ENCODE measurements at regions not wholly inside any gene's neighbourhood (a gene's known extent, or its start where the extent isn't known, plus 50 kb on each side); places are given as distances from the start of the nearest gene placed in this dataset.

DNA sequence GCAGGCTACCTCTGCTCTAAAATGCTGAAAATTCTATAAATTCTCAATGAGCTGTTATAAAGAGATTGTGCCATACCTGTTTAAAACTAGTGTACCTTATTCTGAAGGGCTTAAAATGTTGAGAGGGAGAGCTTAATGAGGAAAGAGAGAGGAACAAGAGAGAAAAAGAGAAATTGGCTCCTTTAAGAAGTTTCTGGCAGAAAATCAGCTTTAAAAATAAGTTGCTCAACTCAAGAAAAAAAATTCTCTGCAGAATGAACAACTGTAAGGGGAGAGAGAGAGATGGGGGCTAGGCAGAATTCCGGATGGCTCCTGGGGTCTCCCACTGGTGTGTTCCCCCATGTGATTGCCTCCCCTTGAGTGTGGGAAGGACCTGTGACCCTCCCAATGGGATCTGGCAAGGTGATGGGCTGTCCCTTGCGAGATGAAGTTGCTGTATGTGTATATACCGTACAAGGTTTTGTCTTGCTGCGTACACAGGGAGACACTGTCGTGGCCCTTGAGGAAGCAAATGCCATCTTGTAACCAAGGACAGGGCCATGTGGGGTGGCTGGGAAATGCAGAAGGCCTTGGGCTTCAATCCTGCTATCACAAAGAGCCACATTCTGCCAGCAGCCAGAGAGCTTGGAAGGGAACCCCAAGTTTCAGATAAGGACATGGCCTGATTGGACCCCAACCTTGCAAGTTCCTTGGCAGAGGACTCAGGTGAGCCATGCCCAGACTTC lies 64.3 kb upstream of the S1PR3 start:
- no peak for DNase-seq (ENCODE audit: low read depth in 2 of 2)

DNA sequence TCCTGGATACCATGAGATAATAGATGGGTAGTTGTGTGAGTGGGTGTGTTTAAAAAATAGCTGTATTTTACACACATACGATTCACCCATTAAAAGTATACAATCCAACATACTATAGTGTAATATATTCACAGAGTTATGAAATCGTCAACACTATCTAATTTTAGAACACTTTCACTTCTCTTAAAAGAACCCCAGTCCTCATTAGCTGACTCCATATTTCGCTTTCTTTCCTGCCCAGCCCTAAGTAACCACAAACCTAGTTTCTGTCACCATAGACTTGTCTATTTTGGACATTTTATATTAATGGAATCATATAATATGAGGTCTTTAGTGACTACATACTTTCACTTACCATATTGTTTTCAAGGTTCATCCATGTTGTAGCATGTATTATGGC lies 63.8 kb upstream of the S1PR3 start:
- no peak for DNase-seq (ENCODE audit: low read depth in 2 of 2)

DNA sequence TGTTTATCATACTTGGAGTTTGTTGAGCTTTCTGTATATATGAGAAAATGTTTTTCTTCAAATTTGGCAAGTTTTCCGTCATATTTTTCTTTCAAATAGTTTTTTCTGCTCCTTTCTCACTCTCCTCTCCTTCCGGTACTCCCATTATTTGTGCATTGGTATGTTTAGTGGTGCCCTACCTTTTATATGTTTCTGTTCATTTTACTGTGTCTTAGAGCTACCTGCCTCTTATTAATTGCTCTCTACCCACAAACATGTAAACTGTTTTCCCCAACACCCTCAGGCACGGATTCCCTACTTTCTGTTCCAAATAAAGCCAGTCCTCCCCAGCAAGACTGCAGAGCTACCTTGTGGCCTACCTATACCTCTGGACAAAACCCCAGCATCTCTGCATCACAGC lies 60.6 kb upstream of the S1PR3 start:
- DNase-seq (ENCODE audit: low read depth in 2 of 2): no peak

DNA sequence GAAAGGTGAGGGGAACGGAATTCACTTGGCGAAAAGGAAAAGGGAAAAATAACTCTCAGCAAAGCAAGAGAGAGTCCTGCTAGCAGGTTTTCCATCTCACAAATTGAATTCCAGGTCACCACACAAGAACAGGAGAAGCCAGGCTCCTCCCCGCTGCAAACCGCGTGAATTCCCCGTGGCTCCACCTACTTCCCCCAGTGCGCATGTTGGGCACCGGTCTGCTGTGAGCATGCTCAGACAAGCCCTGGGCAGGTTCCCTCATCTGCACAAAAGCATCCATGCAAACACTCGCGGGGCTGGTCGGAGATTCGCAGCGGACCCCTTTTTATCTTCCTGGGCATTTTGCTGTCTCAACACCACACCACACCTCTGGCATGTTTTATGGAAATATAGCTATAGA lies 58.5 kb upstream of the S1PR3 start:
- DNase-seq (ENCODE audit: low read depth in 2 of 2): no peak

DNA sequence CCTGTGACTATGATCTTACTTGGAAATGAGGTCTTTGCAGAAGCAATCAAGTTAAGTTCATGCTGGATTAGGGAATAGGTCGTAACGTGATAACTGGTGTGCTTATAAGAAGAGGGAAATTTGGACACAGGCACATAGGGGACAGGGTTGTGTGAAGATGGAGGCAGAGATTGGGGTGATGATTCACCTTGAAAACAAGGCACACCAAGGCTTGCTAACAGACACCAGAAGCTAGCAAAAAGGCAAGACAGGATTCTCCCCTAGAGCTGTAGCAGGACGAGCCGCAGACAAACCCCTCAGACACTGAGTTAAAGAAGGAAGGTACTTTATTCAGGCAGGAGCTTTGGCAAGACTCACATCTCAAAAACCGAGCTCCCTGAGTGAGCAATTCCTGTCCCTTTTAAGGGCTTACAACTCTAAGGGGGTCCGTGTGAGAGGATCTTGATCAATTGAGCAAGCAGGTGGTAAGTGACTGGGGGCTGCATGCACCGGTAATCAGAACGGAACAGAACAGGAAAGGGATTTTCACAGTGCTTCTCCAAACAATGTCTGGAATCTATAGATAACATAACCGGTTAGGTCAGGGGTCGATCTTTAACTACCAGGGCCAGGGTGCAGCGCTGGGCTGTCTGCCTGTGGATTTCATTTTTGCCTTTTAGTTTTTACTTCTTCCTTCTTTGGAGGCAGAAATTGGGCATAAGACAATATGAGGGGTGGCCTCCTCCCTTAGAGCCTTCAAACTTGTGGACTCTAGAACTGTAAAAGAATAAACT lies 57.5 kb upstream of the S1PR3 start:
- DNase-seq (ENCODE audit: low read depth in 2 of 2): no peak

DNA sequence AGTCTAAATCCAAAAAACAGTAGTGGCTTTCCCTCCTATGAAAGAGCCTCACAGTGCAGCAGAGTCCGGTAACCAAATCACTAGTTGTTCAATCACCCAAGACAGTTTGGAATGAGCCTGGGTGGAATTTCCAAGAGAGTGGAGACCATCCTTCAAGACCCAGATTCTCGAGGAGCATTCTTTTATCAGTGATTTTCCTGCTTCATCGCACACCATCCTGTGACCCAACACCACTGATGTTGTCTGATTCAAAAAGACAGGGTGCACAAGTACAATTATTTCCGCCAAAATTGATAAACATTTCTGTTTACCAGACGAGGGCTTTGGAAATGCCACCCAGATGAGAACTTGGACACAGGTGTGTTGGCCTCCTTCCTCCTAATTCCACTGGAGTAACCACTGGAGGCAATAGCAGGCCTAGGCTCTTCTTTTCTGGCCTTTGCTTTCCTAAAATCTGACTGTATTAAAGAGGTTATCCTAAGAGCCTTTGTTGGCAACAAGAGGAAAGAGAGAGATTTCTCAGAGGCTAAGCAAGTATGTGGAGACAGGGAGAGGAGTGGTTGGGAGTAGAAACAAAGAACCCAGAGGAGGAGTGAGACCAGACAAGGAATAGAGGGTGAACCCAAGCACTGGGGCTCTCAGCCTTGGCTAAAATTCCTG lies 56.3 kb upstream of the S1PR3 start:
- DNase-seq (ENCODE audit: low read depth in 2 of 2): no peak

DNA sequence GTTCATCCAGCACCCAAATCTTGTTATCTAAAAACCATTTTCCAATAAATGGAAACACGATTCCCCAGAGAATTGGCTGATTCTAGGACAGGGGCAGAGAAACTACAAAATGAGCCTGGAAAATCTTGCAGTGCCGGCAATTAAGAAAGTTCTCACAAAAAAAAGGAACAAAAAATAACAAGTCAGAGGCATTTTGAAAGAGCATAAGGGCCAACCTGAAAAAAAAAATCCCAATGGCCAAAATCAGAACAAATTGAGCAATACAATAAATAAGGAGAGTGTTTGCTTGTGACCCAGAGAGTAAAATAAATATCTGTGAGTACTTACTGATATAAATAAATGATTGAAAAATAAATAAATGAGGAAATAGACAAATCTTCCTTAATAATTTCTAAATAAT lies 55.1 kb upstream of the S1PR3 start:
- no peak for DNase-seq (ENCODE audit: low read depth in 2 of 2)

DNA sequence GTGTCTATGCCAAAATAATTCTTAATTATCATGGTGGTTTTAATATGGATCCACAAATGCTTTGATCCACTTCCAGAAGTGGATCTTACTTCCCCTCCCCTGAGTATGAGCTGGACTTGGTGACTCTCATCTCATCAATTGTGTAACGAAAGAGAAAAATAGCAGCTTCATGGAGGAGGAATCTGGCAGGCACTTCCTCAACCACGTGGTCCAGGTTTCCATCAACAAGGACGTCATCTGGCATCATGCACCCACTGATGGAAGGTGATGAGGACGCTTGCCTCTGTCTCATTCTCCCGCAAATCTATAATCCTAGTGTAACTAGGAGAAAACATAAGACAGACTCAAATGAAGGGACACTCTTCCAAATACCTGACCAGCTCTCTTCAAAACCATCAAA lies 54.6 kb upstream of the S1PR3 start:
- DNase-seq (ENCODE audit: low read depth in 2 of 2): no peak

DNA sequence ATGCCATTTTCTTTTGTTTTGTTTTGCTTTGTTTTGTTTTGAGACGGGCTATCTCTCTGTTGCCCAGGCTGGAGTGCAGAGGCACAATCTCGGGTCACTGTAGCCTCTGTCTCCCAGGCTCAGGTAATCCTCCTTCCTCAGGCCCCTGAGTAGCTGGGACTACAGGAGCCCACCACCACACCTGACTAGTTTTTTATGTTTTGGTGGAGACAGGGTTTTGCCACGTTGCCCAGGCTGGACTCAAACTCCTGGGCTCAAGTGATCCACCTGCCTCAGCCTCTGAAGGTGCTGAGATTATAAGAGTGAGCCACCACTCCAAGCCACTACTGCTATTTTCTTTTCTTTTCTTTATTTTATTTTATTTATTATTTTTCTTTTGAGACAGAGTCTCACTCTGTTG lies 54.0 kb upstream of the S1PR3 start:
- DNase-seq (ENCODE audit: low read depth in 2 of 2): no peak

DNA sequence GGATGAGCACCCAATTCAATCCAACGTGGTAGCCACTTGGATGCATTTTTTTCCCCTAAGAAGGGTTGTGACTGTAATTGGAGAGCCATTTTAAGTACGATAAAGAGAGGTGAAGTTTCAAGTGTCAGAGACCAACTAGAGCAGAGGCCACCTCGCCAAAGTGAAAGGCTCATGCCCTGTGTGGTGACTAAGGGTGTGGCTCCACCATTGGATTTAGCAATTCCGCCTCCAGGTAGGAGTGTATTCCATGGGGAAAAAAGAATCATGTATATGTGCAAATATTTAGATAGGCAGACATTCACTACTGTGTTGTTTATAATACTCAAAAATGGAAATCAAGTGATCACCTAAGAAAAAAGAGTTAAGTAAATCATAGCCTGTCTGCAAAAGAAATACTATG lies 53.1 kb upstream of the S1PR3 start:
- DNase-seq (ENCODE audit: low read depth in 2 of 2): no peak
